ENCODE measurements at regions not wholly inside any gene's neighbourhood (a gene's known extent, or its start where the extent isn't known, plus 50 kb on each side); places are given as distances from the start of the nearest gene placed in this dataset.

GRCh38 chr2:200253639-200254038, 52.9 kb upstream of the SPATS2L start:
- CTCF ChIA-PET = interaction anchor here (1.9 kb wide), 1 partner anchor 11 kb away, joined by 7 read pairs; no protein-coding TSS in a partner anchor
- TF ChIP-seq, protein P1, sequence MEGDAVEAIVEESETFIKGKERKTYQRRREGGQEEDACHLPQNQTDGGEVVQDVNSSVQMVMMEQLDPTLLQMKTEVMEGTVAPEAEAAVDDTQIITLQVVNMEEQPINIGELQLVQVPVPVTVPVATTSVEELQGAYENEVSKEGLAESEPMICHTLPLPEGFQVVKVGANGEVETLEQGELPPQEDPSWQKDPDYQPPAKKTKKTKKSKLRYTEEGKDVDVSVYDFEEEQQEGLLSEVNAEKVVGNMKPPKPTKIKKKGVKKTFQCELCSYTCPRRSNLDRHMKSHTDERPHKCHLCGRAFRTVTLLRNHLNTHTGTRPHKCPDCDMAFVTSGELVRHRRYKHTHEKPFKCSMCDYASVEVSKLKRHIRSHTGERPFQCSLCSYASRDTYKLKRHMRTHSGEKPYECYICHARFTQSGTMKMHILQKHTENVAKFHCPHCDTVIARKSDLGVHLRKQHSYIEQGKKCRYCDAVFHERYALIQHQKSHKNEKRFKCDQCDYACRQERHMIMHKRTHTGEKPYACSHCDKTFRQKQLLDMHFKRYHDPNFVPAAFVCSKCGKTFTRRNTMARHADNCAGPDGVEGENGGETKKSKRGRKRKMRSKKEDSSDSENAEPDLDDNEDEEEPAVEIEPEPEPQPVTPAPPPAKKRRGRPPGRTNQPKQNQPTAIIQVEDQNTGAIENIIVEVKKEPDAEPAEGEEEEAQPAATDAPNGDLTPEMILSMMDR (IDR thresholded peaks at IDR 0.05; ENCODE audit: control extremely low read depth, extremely low read depth, low read depth, missing control alignments) = no peak
- DNase-seq (ENCODE audit: extremely low spot score) = no peak
- POLR2A ChIA-PET = no interaction called here

DNA sequence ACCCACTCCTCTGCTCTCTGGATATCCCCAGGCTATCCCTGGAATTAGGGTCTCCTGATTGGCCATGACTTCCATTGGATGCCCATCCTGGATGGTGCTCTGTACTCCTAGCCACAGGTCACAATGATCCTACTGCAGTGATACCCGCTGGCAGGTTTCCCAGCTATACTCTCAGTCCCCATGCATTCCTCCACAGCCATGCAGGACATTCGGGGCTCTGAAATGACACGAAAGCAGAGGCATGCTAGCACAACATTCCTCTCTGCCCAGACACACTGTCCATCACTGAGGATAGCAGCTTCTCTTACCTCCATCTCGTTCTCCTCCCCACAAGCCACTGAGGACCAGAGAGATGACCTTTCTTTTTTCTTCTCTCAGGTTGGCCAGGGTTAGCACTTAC, 51.7 kb upstream of the SPATS2L start:
- no peak for DNase-seq (ENCODE audit: extremely low spot score)
- POLR2A ChIA-PET = no interaction called here
- CTCF ChIA-PET = interaction anchor here (1.9 kb wide), 1 partner anchor 12 kb away, joined by 7 read pairs; no protein-coding TSS in a partner anchor
- TF ChIP-seq, protein P1 (IDR thresholded peaks at IDR 0.05; ENCODE audit: control extremely low read depth, extremely low read depth, low read depth, missing control alignments) = no peak

GRCh38 chr2:200255549-200255948, 50.9 kb upstream of the SPATS2L start:
- DNase-seq (ENCODE audit: extremely low spot score) = no peak
- ChIA-PET CTCF (no interaction called here), POLR2A (no interaction called here)
- TF ChIP-seq, protein P1 (IDR thresholded peaks at IDR 0.05; ENCODE audit: control extremely low read depth, extremely low read depth, low read depth, missing control alignments) = no peak

Data from GM10248 (cell line).